Upper lobe of left lung (tissue), 4 donors: ENCODE measurements at regions not wholly inside any gene's neighbourhood (a gene's known extent, or its start where the extent isn't known, plus 50 kb on each side); places are given as distances from the start of the nearest gene placed in this dataset.

ENCODE experiments used
- CTCF ChIP-seq, 6 experiments: fragments of 450-650 bp in 4 of 6; fragments of 200-600 bp in 2 of 6; sonication (generic) in 2 of 6; IDR thresholded peaks; one replicate each; pipeline ENCODE4 v1.5.1; 2016 to 2019; ENCODE audit warnings: antibody characterized with exemption in 6 of 6
- POLR2AphosphoS5 ChIP-seq, 2 donors: sonication (generic); formaldehyde crosslinking; IDR thresholded peaks; one replicate each; pipeline ENCODE4 v1.5.1; 2017; ENCODE audit warnings: antibody characterized with exemption in 2 of 2

GRCh38 chr12:28771968-28772367 lies 377.1 kb upstream of the FAR2 start:
- TF ChIP-seq CTCF (IDR thresholded peaks at IDR 0.05): no peak
- no peak for TF ChIP-seq POLR2AphosphoS5 (IDR thresholded peaks at IDR 0.05)
